GM12878 (cell line): ENCODE measurements at regions not wholly inside any gene's neighbourhood (a gene's known extent, or its start where the extent isn't known, plus 50 kb on each side); places are given as distances from the start of the nearest gene placed in this dataset.

Source experiments
- ATAC-seq: fragments of 200-7000 bp; cut with Tn5 transposase; 3 replicates; pipeline ENCODE4 v1.9.1; 2020; ENCODE audit warnings: mild to moderate bottlenecking, moderate library complexity
- BruUV-seq: library from RNA; stranded (reverse); fragments of 400-500 nt; replicated peaks from 2 replicates; lab custom pipeline; 2021; lab: Mats Ljungman, UMichigan
- CTCF ChIA-PET: fragments of 300-600 bp; sonication (Branson Sonifier 250); formaldehyde crosslinking; extraction: SDS; loops from one replicate; lab custom pipeline; 2021; ENCODE audit warnings: inconsistent platforms; lab: Yijun Ruan, JAX
- POLR2A ChIA-PET: fragments of 350-600 bp; formaldehyde crosslinking; extraction: SDS; loops from one replicate; lab custom pipeline; 2021; ENCODE audit warnings: inconsistent platforms; lab: Charles Lee
- RAD21 ChIA-PET: fragments of 300-600 bp; sonication (Branson Sonifier 250); formaldehyde crosslinking; loops from one replicate; lab custom pipeline; 2023; ENCODE audit warnings: antibody characterized with exemption; ENCODE audit not compliant: unreplicated experiment; lab: Charles Lee
- SMC1A ChIA-PET: fragments of 300-600 bp; sonication (Branson Sonifier 250); formaldehyde crosslinking; loops from one replicate; lab custom pipeline; 2023; ENCODE audit not compliant: unreplicated experiment, uncharacterized antibody; lab: Charles Lee
- DNase-seq: peaks from one replicate; pipeline ENCODE4 v3.0.0-alpha.2; 2011; ENCODE audit warnings: low read depth, low spot score
- FAIRE-seq: peaks from 3 replicates; lab custom pipeline; 2011; peaks lifted over from hg19 to GRCh38; lab: Jason Lieb, UNC
- H2AFZ ChIP-seq: 2 replicates; pipeline ENCODE4 v1.6.0; 2011; ENCODE audit warnings: low read depth, low read length, control low read depth; ENCODE audit not compliant: control insufficient read depth
- H3K27ac ChIP-seq: 2 replicates; pipeline ENCODE4 v1.5.1; 2011; ENCODE audit warnings: control low read depth; ENCODE audit not compliant: control insufficient read depth, insufficient read depth
- H3K27me3 ChIP-seq, 2 experiments: replicated peaks in 1 of 2; 2 replicates each; pipeline versions ENCODE4 v1.6.0 to v1.6.1; 2011; ENCODE audit warnings: low read length in 1 of 2; ENCODE audit not compliant: control insufficient read depth in 2 of 2, insufficient read depth in 2 of 2
- H3K36me3 ChIP-seq, 2 experiments: 2 replicates each; pipeline ENCODE4 v1.5.1; 2011; ENCODE audit warnings: low read length in 1 of 2; ENCODE audit not compliant: control insufficient read depth in 2 of 2, insufficient read depth in 2 of 2
- H3K4me1 ChIP-seq: 2 replicates; pipeline ENCODE4 v1.6.1; 2011; ENCODE audit warnings: mild to moderate bottlenecking, low read length, moderate library complexity, mixed read lengths; ENCODE audit not compliant: control insufficient read depth, insufficient read depth
- H3K4me2 ChIP-seq: 2 replicates; pipeline ENCODE4 v1.6.0; 2011; ENCODE audit warnings: control low read depth; ENCODE audit not compliant: control insufficient read depth, insufficient read depth
- H3K4me3 ChIP-seq: fragments of 200-600 bp; sonication (generic); 2 replicates; pipeline ENCODE4 v1.5.1; 2016
- H3K79me2 ChIP-seq: 2 replicates; pipeline ENCODE4 v1.6.0; 2011; ENCODE audit warnings: low read length; ENCODE audit not compliant: control insufficient read depth, insufficient read depth
- H3K9ac ChIP-seq: 2 replicates; pipeline ENCODE4 v1.8.0; 2011; ENCODE audit warnings: low read length, control low read depth, mixed read lengths; ENCODE audit not compliant: control insufficient read depth, insufficient read depth
- H3K9me3 ChIP-seq: replicated peaks from 3 replicates; pipeline ENCODE4 v1.5.1; 2011; ENCODE audit warnings: mild to moderate bottlenecking, low read length; ENCODE audit not compliant: control insufficient read depth, insufficient read depth
- H4K20me1 ChIP-seq: 2 replicates; pipeline ENCODE4 v1.6.0; 2011; ENCODE audit not compliant: control insufficient read depth, insufficient read depth
- BCL11A ChIP-seq: IDR thresholded peaks from 2 replicates; pipeline ENCODE4 v1.6.1; 2011; ENCODE audit warnings: low read depth, low read length
- CREM ChIP-seq: IDR thresholded peaks from 2 replicates; pipeline ENCODE4 v1.6.1; 2014; ENCODE audit warnings: antibody characterized with exemption, low read depth
- FOXK2 ChIP-seq: fragments of 450-650 bp; IDR thresholded peaks from 2 replicates; pipeline ENCODE4 v1.6.1; 2017; ENCODE audit warnings: mild to moderate bottlenecking, moderate library complexity
- GABPA ChIP-seq: IDR thresholded peaks from 2 replicates; pipeline ENCODE4 v1.6.1; 2014; ENCODE audit warnings: antibody characterized with exemption, low read depth, mild to moderate bottlenecking, inconsistent platforms
- HCFC1 ChIP-seq: fragments of 150-350 bp; IDR thresholded peaks from 2 replicates; pipeline ENCODE4 v1.6.1; 2014; ENCODE audit warnings: low read length
- IKZF1 ChIP-seq: fragments of 450-650 bp; conservative IDR thresholded peaks from 2 replicates; pipeline ENCODE4 v1.6.1; 2017; ENCODE audit warnings: antibody characterized with exemption, mild to moderate bottlenecking
- KLF5 ChIP-seq: fragments of 450-650 bp; IDR thresholded peaks from 2 replicates; pipeline ENCODE4 v1.6.1; 2014; ENCODE audit warnings: mild to moderate bottlenecking; ENCODE audit not compliant: partially characterized antibody
- MYB ChIP-seq: fragments of 150-350 bp; IDR thresholded peaks from 2 replicates; pipeline ENCODE4 v1.6.1; 2014; ENCODE audit warnings: mild to moderate bottlenecking, low read depth, low read length, borderline replicate concordance
- NRF1 ChIP-seq: conservative IDR thresholded peaks from 2 replicates; pipeline ENCODE4 v1.6.1; 2011; ENCODE audit warnings: mild to moderate bottlenecking, low read depth, low read length, improper control_type of control experiment
- RUNX3 ChIP-seq: IDR thresholded peaks from 2 replicates; pipeline ENCODE4 v1.6.1; 2012; ENCODE audit warnings: low read length, inconsistent platforms
- SIN3A ChIP-seq: IDR thresholded peaks from 2 replicates; pipeline ENCODE4 v1.6.1; 2012; ENCODE audit warnings: low read depth, low read length, improper control_type of control experiment
- SP1 ChIP-seq: IDR thresholded peaks from one replicate; pipeline ENCODE4 v1.6.1; 2011; ENCODE audit warnings: low read depth, low read length
- SPI1 ChIP-seq: IDR thresholded peaks from 2 replicates; pipeline ENCODE4 v1.6.1; 2011; ENCODE audit warnings: low read depth, mild to moderate bottlenecking, low read length, moderate library complexity, borderline replicate concordance; ENCODE audit not compliant: insufficient read depth
- SRF ChIP-seq, 2 experiments: IDR thresholded peaks; 2 replicates each; pipeline ENCODE4 v1.6.1; 2011; ENCODE audit warnings: low read depth in 2 of 2, low read length in 2 of 2, mild to moderate bottlenecking in 1 of 2, moderate library complexity in 1 of 2
- TARDBP ChIP-seq: IDR thresholded peaks from 2 replicates; pipeline ENCODE4 v1.6.1; 2016; ENCODE audit warnings: borderline replicate concordance
- TCF3 ChIP-seq: IDR thresholded peaks from 2 replicates; pipeline ENCODE4 v1.6.1; 2012; ENCODE audit warnings: low read depth, mild to moderate bottlenecking, low read length, borderline replicate concordance; ENCODE audit not compliant: insufficient read depth
- USF2 ChIP-seq: IDR thresholded peaks from 2 replicates; pipeline ENCODE4 v1.6.1; 2011; ENCODE audit warnings: low read depth, low read length, improper control_type of control experiment, borderline replicate concordance
- ZNF217 ChIP-seq: fragments of 450-650 bp; IDR thresholded peaks from 2 replicates; pipeline ENCODE4 v1.6.1; 2017; ENCODE audit warnings: antibody characterized with exemption, mild to moderate bottlenecking
- ZZZ3 ChIP-seq: IDR thresholded peaks from 2 replicates; pipeline ENCODE4 v1.6.1; 2011; ENCODE audit warnings: low read depth; ENCODE audit not compliant: control insufficient read depth, insufficient read length
- WGBS: methylation state at CpG from one replicate; pipeline ENCODE4 v1.1.6; 2016; ENCODE audit warnings: low lambda C conversion rate; ENCODE audit not compliant: insufficient replicate concordance, insufficient coverage; ENCODE audit errors: missing lambda C conversion rate; 5-methylcytosine and 5-hydroxymethylcytosine counted together
- in situ Hi-C: fragments of 300-500 bp; cut with MboI; formaldehyde crosslinking; loops from 9 replicates; pipeline ENCODE4 v1.14.3; 2018; ENCODE audit warnings: mixed read lengths
- intact Hi-C: fragments of 100-400 bp; cut with micrococcal nuclease; formaldehyde crosslinking; loops from one replicate; pipeline ENCODE4 v1.14.2; 2022; ENCODE audit not compliant: unreplicated experiment

GRCh38 chr16:66079671-66080334 is 286.7 kb upstream of the CDH5 start:
- no peaks in the 10 kb centered on the region for H3K27me3 ChIP-seq
- ChIA-PET CTCF (no interaction called here), RAD21 (no interaction called here), POLR2A (no interaction called here), SMC1A (no interaction called here)
- no TSS peak for BruUV-seq
- no peak for FAIRE-seq
- no peak overlapping the region for H3K9ac ChIP-seq
- 12% methylated on average over 5 of the region's 5 CpGs for WGBS
- no peak overlapping the region for H2AFZ ChIP-seq
- ATAC-seq, result no peak
- no peaks in the 10 kb centered on the region for H3K79me2 ChIP-seq
- no peak overlapping the region for H3K4me3 ChIP-seq
- intact Hi-C loops (no loop called here), in situ Hi-C loops (no loop called here)
- TF ChIP-seq SP1, result no peak
- TF ChIP-seq ZNF217, result no peak
- no peak for TF ChIP-seq SRF (IDR thresholded peaks at IDR 0.05; ENCODE audit: low read depth in 2 of 2, low read length in 2 of 2)
- no peak for TF ChIP-seq ZZZ3
- TF ChIP-seq FOXK2, result no peak
- no peak for TF ChIP-seq MYB
- TF ChIP-seq TARDBP, result no peak
- no peak for TF ChIP-seq USF2
- no peak for TF ChIP-seq GABPA
- no peak for TF ChIP-seq RUNX3
- TF ChIP-seq CREM, result no peak
- no peak for TF ChIP-seq KLF5
- TF ChIP-seq TCF3, result no peak
- no peak for TF ChIP-seq HCFC1
- TF ChIP-seq SPI1, result no peak
- TF ChIP-seq BCL11A, result no peak
- TF ChIP-seq IKZF1, result no peak
- TF ChIP-seq SIN3A, result no peak
- no peak for TF ChIP-seq NRF1
- H3K9me3 ChIP-seq, result no peaks in the 10 kb centered on the region
- no peak for DNase-seq
- no peaks in the 10 kb centered on the region for H3K4me1 ChIP-seq
- H4K20me1 ChIP-seq, result no peaks in the 10 kb centered on the region
- H3K4me2 ChIP-seq, result no peak overlapping the region
- H3K27ac ChIP-seq, result no peak overlapping the region
- no peaks in the 10 kb centered on the region for H3K36me3 ChIP-seq
